GM23338 (cell line): ENCODE measurements at regions not wholly inside any gene's neighbourhood (a gene's known extent, or its start where the extent isn't known, plus 50 kb on each side); places are given as distances from the start of the nearest gene placed in this dataset.

Experiments used
- ATAC-seq: fragments of 200-7000 bp; cut with Tn5 transposase; 3 replicates; pipeline ENCODE4 v1.9.1; 2020
- DNase-seq: peaks from one replicate; pipeline ENCODE4 v3.0.0-alpha.2; 2015; ENCODE audit warnings: low spot score
- H2AFZ ChIP-seq: fragments of 200-600 bp; sonication (generic); 2 replicates; pipeline ENCODE4 v1.8.0; 2016; ENCODE audit warnings: antibody characterized with exemption, mild to moderate bottlenecking, moderate library complexity
- H3F3A ChIP-seq: fragments of 200-600 bp; sonication (generic); replicated peaks from 2 replicates; pipeline ENCODE4 v1.8.0; 2017; ENCODE audit warnings: antibody characterized with exemption, mixed run types, low read depth
- H3K27ac ChIP-seq: fragments of 200-600 bp; sonication (generic); 2 replicates; pipeline ENCODE4 v1.6.1; 2016; ENCODE audit warnings: low read depth
- H3K27me3 ChIP-seq: fragments of 200-600 bp; sonication (generic); 2 replicates; pipeline ENCODE4 v1.8.0; 2016; ENCODE audit warnings: mild to moderate bottlenecking, mixed run types, moderate library complexity; ENCODE audit not compliant: insufficient read depth
- H3K36me3 ChIP-seq: fragments of 200-600 bp; sonication (generic); 2 replicates; pipeline ENCODE4 v1.8.0; 2016; ENCODE audit warnings: mild to moderate bottlenecking; ENCODE audit not compliant: insufficient read depth
- H3K4me1 ChIP-seq: fragments of 200-600 bp; sonication (generic); 2 replicates; pipeline ENCODE4 v1.8.0; 2016; ENCODE audit warnings: mild to moderate bottlenecking, moderate library complexity; ENCODE audit not compliant: insufficient read depth
- H3K4me2 ChIP-seq: fragments of 200-600 bp; sonication (generic); 2 replicates; pipeline ENCODE4 v1.7.1; 2017; ENCODE audit warnings: mixed run types
- H3K4me3 ChIP-seq: fragments of 200-600 bp; sonication (generic); 2 replicates; pipeline ENCODE4 v1.6.1; 2016; ENCODE audit warnings: mixed run types
- H3K79me2 ChIP-seq: fragments of 200-600 bp; sonication (generic); replicated peaks from 2 replicates; pipeline ENCODE4 v1.8.0; 2017; ENCODE audit warnings: mild to moderate bottlenecking; ENCODE audit not compliant: insufficient read depth
- H3K9me2 ChIP-seq: fragments of 200-600 bp; sonication (generic); 2 replicates; pipeline ENCODE4 v1.8.0; 2017; ENCODE audit not compliant: insufficient read depth
- H4K20me1 ChIP-seq: fragments of 200-600 bp; sonication (generic); replicated peaks from 2 replicates; pipeline ENCODE4 v1.8.0; 2017; ENCODE audit warnings: mild to moderate bottlenecking; ENCODE audit not compliant: insufficient read depth
- H3K27ac Mint-ChIP-seq: 2 replicates; pipeline ENCODE4 v1.8.0; 2020; ENCODE audit warnings: inconsistent platforms, mild to moderate bottlenecking, moderate library complexity, mixed read lengths
- H3K27me3 Mint-ChIP-seq: 3 replicates; pipeline ENCODE4 v1.8.0; 2022; ENCODE audit warnings: low read depth, mild to moderate bottlenecking, moderate library complexity, mixed read lengths, inconsistent platforms; ENCODE audit not compliant: insufficient read depth, poor library complexity
- H3K36me3 Mint-ChIP-seq: 3 replicates; pipeline ENCODE4 v1.8.0; 2021; ENCODE audit warnings: low read depth, mild to moderate bottlenecking, inconsistent platforms, moderate library complexity, mixed read lengths
- H3K4me1 Mint-ChIP-seq: 3 replicates; pipeline ENCODE4 v1.8.0; 2020; ENCODE audit warnings: mild to moderate bottlenecking, inconsistent platforms, mixed read lengths
- H3K4me3 Mint-ChIP-seq: 3 replicates; pipeline ENCODE4 v1.8.0; 2021; ENCODE audit warnings: moderate library complexity, mild to moderate bottlenecking, inconsistent platforms, mixed read lengths
- H3K9me3 Mint-ChIP-seq: 3 replicates; pipeline ENCODE4 v1.8.0; 2020; ENCODE audit warnings: moderate library complexity, mild to moderate bottlenecking, inconsistent platforms, mixed read lengths
- EZH2 ChIP-seq: fragments of 200-600 bp; sonication (generic); IDR thresholded peaks from one replicate; pipeline ENCODE4 v1.8.0; 2017; ENCODE audit warnings: antibody characterized with exemption, mild to moderate bottlenecking, low read depth; ENCODE audit not compliant: unreplicated experiment
- POLR2AphosphoS5 ChIP-seq: IDR thresholded peaks from 2 replicates; pipeline ENCODE4 v1.6.1; 2016; ENCODE audit warnings: antibody characterized with exemption, low read depth
- ZNF331 ChIP-seq: fragments of 250-450 bp; sonication (Bioruptor Pico); IDR thresholded peaks from 2 replicates; pipeline ENCODE4 v1.5.0; 2020; ENCODE audit warnings: low read depth, mild to moderate bottlenecking, moderate library complexity
- ZNF462 ChIP-seq: fragments of 250-450 bp; sonication (Bioruptor Pico); IDR thresholded peaks from 2 replicates; pipeline ENCODE4 v1.5.0; 2020; ENCODE audit warnings: mild to moderate bottlenecking, moderate library complexity
- TF ChIP-seq, protein P1 (sequence below), 2 experiments: fragments of 200-600 bp in 1 of 2; sonication (generic) in 1 of 2; conservative IDR thresholded peaks; 2 replicates each; pipeline versions ENCODE4 v1.5.1 to v1.6.1; 2016 to 2017; ENCODE audit warnings: antibody characterized with exemption in 2 of 2, low read depth in 2 of 2, mild to moderate bottlenecking in 2 of 2, moderate library complexity in 1 of 2

DNA sequence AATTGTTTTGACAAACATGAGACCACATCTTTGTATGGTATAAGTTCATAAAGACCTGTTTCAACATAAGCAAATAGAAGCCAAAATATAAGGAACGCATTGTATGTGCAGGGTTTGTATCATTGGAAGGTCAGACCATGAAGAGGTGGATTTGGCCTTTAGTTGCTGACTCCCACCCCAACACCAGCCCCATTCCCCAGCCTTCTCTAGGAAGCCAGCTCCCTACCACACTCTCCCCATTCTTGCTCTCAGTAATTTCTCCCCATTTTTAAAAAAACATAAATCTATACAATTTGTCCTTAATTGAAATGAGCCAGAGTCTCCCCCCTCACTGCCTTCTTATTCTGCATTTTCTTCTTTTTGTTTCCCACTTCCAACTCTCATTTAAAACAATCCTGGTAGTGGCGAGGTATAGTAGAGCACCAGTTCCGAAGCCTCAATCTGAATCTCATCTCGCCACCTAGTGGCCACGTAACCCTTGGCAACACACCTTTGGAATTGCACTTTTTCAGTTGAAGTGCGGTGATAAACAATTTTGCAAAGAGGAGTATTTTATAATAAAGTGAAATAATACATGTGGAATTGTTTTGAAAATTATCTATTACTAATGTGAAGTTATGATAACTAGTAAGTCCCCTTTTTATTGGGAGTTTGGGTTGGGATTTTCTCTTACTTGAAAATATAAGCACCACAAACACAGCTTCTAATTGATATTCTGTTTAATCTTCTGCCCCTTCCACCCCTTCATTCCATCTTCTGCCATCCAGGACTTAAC lies 126.6 kb downstream of the ASB9 start (continued):
- TF ChIP-seq ZNF462 (CRISPR knock-in tag): no peak

- no peaks in the 10 kb centered on the region for H3K27me3 ChIP-seq
- no peaks in the 10 kb centered on the region for H3K9me2 ChIP-seq
- no peaks in the 10 kb centered on the region for H3K36me3 ChIP-seq
- no peaks in the 10 kb centered on the region for H3F3A ChIP-seq
- H3K4me3 ChIP-seq: no peak overlapping the region
- no peak overlapping the region for H3K27ac ChIP-seq
- no peaks in the 10 kb centered on the region for H4K20me1 ChIP-seq
- no peak for ATAC-seq
- Mint-ChIP-seq H3K4me1 (peaks cover 3% of the 10 kb centered on the region; the same call in 1 of the 3 replicates), H3K27ac (no peak overlapping the region), H3K4me3 (no peak overlapping the region), H3K36me3 (no peaks in the 10 kb centered on the region), H3K9me3 (no peaks in the 10 kb centered on the region; the same call in 2 of the 3 replicates), H3K27me3 (no peaks in the 10 kb centered on the region)
- H2AFZ ChIP-seq: no peak overlapping the region
- no peaks in the 10 kb centered on the region for H3K4me1 ChIP-seq
- H3K4me2 ChIP-seq: no peak overlapping the region
- no peaks in the 10 kb centered on the region for H3K79me2 ChIP-seq
- DNase-seq: no peak
- TF ChIP-seq, protein P1, sequence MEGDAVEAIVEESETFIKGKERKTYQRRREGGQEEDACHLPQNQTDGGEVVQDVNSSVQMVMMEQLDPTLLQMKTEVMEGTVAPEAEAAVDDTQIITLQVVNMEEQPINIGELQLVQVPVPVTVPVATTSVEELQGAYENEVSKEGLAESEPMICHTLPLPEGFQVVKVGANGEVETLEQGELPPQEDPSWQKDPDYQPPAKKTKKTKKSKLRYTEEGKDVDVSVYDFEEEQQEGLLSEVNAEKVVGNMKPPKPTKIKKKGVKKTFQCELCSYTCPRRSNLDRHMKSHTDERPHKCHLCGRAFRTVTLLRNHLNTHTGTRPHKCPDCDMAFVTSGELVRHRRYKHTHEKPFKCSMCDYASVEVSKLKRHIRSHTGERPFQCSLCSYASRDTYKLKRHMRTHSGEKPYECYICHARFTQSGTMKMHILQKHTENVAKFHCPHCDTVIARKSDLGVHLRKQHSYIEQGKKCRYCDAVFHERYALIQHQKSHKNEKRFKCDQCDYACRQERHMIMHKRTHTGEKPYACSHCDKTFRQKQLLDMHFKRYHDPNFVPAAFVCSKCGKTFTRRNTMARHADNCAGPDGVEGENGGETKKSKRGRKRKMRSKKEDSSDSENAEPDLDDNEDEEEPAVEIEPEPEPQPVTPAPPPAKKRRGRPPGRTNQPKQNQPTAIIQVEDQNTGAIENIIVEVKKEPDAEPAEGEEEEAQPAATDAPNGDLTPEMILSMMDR (conservative IDR thresholded peaks at IDR 0.05; ENCODE audit: low read depth in 2 of 2): no peak
- TF ChIP-seq POLR2AphosphoS5: no peak
- TF ChIP-seq ZNF331 (CRISPR knock-in tag): no peak
- no peak for TF ChIP-seq ZNF462 (CRISPR knock-in tag)
- no peak for TF ChIP-seq EZH2
Observed at GRCh38 chrX:15142084-15142715, 127.7 kb downstream of the ASB9 start.
